Mucosa of descending colon (tissue), 3 donors: ENCODE measurements at regions not wholly inside any gene's neighbourhood (a gene's known extent, or its start where the extent isn't known, plus 50 kb on each side); places are given as distances from the start of the nearest gene placed in this dataset.

ENCODE experiments used
- ATAC-seq: fragments of 200-7000 bp; cut with Tn5 transposase; one replicate; pipeline ENCODE4 v1.9.1; 2020; ENCODE audit warnings: mild to moderate bottlenecking, moderate library complexity
- DNase-seq, 3 donors: peaks; one replicate each; pipeline ENCODE4 v3.0.0-alpha.2; 2020
- H3K36me3 ChIP-seq: fragments of 200-600 bp; one replicate; pipeline ENCODE4 v1.8.0; 2021; ENCODE audit warnings: low read depth, mild to moderate bottlenecking
- H3K4me1 ChIP-seq: fragments of 200-600 bp; one replicate; pipeline ENCODE4 v1.8.0; 2021; ENCODE audit warnings: low read depth, mild to moderate bottlenecking
- H3K4me3 ChIP-seq: fragments of 200-600 bp; one replicate; pipeline ENCODE4 v1.8.0; 2021; ENCODE audit warnings: mild to moderate bottlenecking
- H3K9me3 ChIP-seq: fragments of 200-600 bp; one replicate; pipeline ENCODE4 v1.8.0; 2021; ENCODE audit warnings: mild to moderate bottlenecking
- intact Hi-C, 2 donors: fragments of 100-400 bp; cut with DNase I in 1 of 2; cut with micrococcal nuclease in 1 of 2; formaldehyde crosslinking; loops; one replicate each; pipeline versions ENCODE4 v1.11.0 to v1.11.1; 2022; cut with DNase I, micrococcal nuclease
- TF ChIP-seq, protein P1 (sequence below): fragments of 200-600 bp; IDR thresholded peaks from one replicate; pipeline ENCODE4 v1.8.0; 2022; ENCODE audit warnings: antibody characterized with exemption, mild to moderate bottlenecking
- donor health status: DM: no; HTN: no; CAD: no; lungs with moderate emphysema.
- donor health status: DM: no; HTN: no; CAD: no.
- donor health status: DM: no; HTN: yes; CAD: no.

DNA sequence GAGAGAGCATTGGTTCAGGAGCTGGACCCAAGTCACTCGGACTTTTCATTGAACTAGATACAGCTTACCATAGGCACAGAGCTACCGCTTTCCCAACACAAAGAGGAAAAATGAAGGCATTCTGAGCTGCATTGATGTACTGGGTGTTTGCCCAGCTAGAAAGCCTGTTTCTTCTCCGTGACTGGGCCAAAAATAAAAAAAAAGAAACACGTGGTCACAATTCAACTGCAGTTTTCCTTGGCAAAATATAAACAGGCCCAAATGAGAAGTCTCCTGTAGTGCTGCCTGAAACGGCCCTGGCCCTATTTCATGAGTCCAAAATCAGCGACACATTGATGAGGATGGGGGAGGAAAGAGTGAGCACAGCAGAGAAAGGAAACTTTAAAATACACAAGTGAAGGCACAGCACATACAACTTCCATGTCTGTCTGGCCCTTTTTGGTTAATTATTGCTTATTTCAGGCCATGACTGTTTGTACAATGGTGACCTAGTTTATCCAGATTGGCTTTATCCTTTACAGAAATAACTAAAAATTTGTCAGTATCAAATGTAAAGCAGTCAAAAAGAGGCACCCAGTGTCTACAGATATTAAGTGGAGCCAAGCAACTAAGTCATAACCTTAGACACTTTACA lies 179.7 kb downstream of the ICOS start:
- no peak overlapping the region for H3K4me3 ChIP-seq
- no peaks in the 10 kb centered on the region for H3K36me3 ChIP-seq
- TF ChIP-seq, protein P1, sequence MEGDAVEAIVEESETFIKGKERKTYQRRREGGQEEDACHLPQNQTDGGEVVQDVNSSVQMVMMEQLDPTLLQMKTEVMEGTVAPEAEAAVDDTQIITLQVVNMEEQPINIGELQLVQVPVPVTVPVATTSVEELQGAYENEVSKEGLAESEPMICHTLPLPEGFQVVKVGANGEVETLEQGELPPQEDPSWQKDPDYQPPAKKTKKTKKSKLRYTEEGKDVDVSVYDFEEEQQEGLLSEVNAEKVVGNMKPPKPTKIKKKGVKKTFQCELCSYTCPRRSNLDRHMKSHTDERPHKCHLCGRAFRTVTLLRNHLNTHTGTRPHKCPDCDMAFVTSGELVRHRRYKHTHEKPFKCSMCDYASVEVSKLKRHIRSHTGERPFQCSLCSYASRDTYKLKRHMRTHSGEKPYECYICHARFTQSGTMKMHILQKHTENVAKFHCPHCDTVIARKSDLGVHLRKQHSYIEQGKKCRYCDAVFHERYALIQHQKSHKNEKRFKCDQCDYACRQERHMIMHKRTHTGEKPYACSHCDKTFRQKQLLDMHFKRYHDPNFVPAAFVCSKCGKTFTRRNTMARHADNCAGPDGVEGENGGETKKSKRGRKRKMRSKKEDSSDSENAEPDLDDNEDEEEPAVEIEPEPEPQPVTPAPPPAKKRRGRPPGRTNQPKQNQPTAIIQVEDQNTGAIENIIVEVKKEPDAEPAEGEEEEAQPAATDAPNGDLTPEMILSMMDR = no peak
- intact Hi-C loops = no loop called here
- DNase-seq (no peak), ATAC-seq (no peak)
- H3K9me3 ChIP-seq = no peaks in the 10 kb centered on the region
- H3K4me1 ChIP-seq = no peaks in the 10 kb centered on the region

DNA sequence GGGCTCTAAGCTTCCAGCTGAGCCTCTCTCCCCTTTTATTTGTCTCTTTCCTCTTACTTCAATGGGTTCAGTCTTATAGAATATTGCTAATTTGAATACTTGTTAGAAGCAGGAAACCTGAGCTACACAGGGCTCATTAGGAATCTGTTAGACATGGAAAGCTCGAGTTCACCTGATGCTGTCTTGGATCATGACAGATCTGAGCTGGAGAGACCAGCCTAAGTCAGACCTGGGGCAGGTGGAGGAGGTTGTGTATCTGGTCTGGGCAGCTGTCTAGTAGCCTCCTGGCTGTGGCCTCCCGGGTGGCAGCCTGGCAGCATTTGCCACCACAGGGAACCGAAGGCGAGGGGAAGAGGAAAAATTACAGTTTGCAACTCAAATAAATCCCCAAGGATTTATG lies 185.9 kb downstream of the ICOS start:
- intact Hi-C loops = no loop called here
- no peak for DNase-seq
- no peak overlapping the region for H3K4me3 ChIP-seq
- no peaks in the 10 kb centered on the region for H3K36me3 ChIP-seq
- no peaks in the 10 kb centered on the region for H3K4me1 ChIP-seq
- ATAC-seq = no peak
- no peaks in the 10 kb centered on the region for H3K9me3 ChIP-seq
- TF ChIP-seq, protein P1 = no peak

DNA sequence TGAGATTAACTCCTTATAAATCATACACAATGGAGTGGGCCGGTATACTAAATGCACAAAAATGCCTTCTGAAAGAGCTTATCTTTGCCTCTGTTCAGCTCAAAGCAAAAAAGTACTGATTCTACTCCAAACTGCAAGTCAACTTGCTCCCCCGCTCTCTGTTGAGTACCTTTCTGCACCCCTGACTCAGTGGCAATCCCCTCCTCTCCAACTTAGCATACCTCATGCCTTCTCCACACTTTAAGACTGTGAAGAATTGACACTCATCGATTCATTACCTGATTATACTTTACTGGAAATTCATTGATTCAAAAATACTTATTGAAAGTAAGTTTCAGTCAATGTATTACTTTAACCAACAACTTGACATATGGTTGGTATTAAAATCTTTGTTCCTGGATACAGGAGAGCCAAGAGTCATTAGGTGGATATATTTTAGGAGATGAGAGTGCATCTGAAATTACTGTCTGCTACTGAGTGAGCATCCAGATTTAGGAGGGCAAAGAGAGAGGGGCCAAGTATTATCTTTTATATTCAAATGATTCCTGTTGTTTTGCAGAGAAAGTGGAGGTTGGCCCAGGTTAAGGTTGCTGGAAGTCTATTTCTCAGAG lies 187.7 kb downstream of the ICOS start:
- Histone ChIP-seq H3K36me3 (no peaks in the 10 kb centered on the region), H3K9me3 (no peaks in the 10 kb centered on the region), H3K4me3 (no peak overlapping the region), H3K4me1 (no peaks in the 10 kb centered on the region)
- ATAC-seq (no peak), DNase-seq (no peak)
- TF ChIP-seq, protein P1 = no peak
- intact Hi-C loops = no loop called here

DNA sequence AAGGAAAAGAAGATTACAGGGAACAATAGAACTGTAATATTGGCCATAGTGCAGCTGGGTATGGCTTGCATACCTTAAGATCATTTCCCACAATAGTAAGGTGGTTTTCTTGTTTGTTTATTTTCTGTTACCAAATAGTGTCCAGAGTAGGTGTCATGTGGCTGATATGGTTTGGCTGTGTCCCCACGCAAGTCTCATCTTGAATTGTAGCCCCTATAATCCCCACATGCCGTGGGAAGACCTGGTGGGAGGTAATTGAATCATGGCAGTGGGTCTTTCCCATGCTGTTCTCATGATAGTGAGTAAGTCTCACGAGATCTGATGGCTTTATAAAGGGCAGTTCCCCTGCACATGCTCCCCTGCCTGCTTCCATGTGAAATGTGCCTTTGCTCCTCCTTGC lies 190.1 kb downstream of the ICOS start:
- Histone ChIP-seq H3K9me3 (no peaks in the 10 kb centered on the region), H3K4me1 (no peaks in the 10 kb centered on the region), H3K36me3 (no peaks in the 10 kb centered on the region), H3K4me3 (no peak overlapping the region)
- TF ChIP-seq, protein P1 = no peak
- intact Hi-C loops = no loop called here
- ATAC-seq (no peak), DNase-seq (no peak)

DNA sequence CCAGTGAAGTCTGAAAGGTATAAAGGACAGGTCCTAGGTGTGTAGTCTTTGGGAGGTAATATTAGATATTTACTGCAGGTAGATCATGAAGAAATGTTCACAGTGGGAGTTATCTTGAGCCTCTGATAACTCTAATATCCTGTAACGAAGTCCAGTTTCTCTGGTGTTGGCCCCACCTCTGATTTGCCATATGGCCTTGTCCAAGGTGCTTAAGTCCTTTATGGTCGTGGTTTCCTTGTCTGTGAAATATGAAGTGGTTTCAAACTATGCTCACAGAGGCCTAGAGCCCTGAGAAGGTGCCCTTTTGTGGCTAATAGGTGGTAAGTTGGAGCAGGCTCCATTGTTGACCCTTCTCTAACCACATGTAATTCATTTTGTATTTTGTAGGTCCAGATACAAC lies 190.7 kb downstream of the ICOS start:
- ATAC-seq (no peak), DNase-seq (no peak)
- intact Hi-C loops = no loop called here
- TF ChIP-seq, protein P1 = no peak
- H3K36me3 ChIP-seq = no peaks in the 10 kb centered on the region
- no peak overlapping the region for H3K4me3 ChIP-seq
- no peaks in the 10 kb centered on the region for H3K9me3 ChIP-seq
- no peaks in the 10 kb centered on the region for H3K4me1 ChIP-seq
